HG03139 (cell line): ENCODE measurements at regions not wholly inside any gene's neighbourhood (a gene's known extent, or its start where the extent isn't known, plus 50 kb on each side); places are given as distances from the start of the nearest gene placed in this dataset.

Experiments
- ATAC-seq: cut with Tn5 transposase; IDR thresholded peaks from one replicate; pipeline ENCODE4 v1.9.1; 2021; ENCODE audit not compliant: unreplicated experiment

GRCh38 chr10:16352146-16352545, 84.7 kb upstream of the PTER start:
- ATAC-seq = no peak

GRCh38 chr10:16360001-16360400, 76.8 kb upstream of the PTER start:
- ATAC-seq = no peak

- ATAC-seq = no peak
Measured at GRCh38 chr10:16360425-16360824, 76.4 kb upstream of the PTER start.

- no peak for ATAC-seq
Measured at GRCh38 chr10:16361086-16361485, 75.7 kb upstream of the PTER start.

- no peak for ATAC-seq
Measured at GRCh38 chr10:16363741-16364140, 73.1 kb upstream of the PTER start.

- no peak for ATAC-seq
Measured at GRCh38 chr10:16367621-16368292, 69.1 kb upstream of the PTER start.

GRCh38 chr10:16381083-16381482, 55.7 kb upstream of the PTER start:
- ATAC-seq = peak; percentile 98

- ATAC-seq = no peak
Measured at GRCh38 chr10:16384021-16384420, 52.8 kb upstream of the PTER start.

- ATAC-seq = no peak
Measured at GRCh38 chr10:16386855-16387254, 50.0 kb upstream of the PTER start.
